SK-N-SH (cell line): ENCODE measurements at regions not wholly inside any gene's neighbourhood (a gene's known extent, or its start where the extent isn't known, plus 50 kb on each side); places are given as distances from the start of the nearest gene placed in this dataset.

Experiments
- CHD2 ChIP-seq: fragments of 150-350 bp; IDR thresholded peaks from 2 replicates; pipeline ENCODE4 v1.6.1; 2018; ENCODE audit warnings: low read length; ENCODE audit not compliant: partially characterized antibody
- FOXJ3 ChIP-seq: sonication (generic); formaldehyde crosslinking; IDR thresholded peaks from 2 replicates; pipeline ENCODE4 v1.5.1; 2020; ENCODE audit warnings: mild to moderate bottlenecking, missing genetic modification reagents
- JUND ChIP-seq: IDR thresholded peaks from 2 replicates; pipeline ENCODE4 v1.4.0; 2012
- MXI1 ChIP-seq: IDR thresholded peaks from 2 replicates; pipeline ENCODE4 v1.6.1; 2012; ENCODE audit warnings: mild to moderate bottlenecking, low read depth, low read length, improper control_type of control experiment
- POLR2AphosphoS5 ChIP-seq: IDR thresholded peaks from 2 replicates; pipeline ENCODE4 v1.6.1; 2012; ENCODE audit warnings: low read depth, low read length
- SIN3A ChIP-seq: IDR thresholded peaks from 2 replicates; pipeline ENCODE4 v1.6.1; 2012; ENCODE audit warnings: low read depth, mild to moderate bottlenecking, low read length, moderate library complexity, borderline replicate concordance
- SMC3 ChIP-seq: IDR thresholded peaks from 2 replicates; pipeline ENCODE4 v1.6.1; 2012; ENCODE audit warnings: low read depth, low read length, improper control_type of control experiment
- TAF1 ChIP-seq: IDR thresholded peaks from 2 replicates; pipeline ENCODE4 v1.6.1; 2012; ENCODE audit warnings: low read depth, mild to moderate bottlenecking, low read length, moderate library complexity, borderline replicate concordance
- TCF12 ChIP-seq: IDR thresholded peaks from 2 replicates; pipeline ENCODE4 v1.4.0; 2012
- TF ChIP-seq, protein P1 (sequence below): fragments of 200-600 bp; sonication (generic); IDR thresholded peaks from 2 replicates; pipeline ENCODE4 v1.6.1; 2017; ENCODE audit warnings: antibody characterized with exemption, mild to moderate bottlenecking, moderate library complexity

DNA sequence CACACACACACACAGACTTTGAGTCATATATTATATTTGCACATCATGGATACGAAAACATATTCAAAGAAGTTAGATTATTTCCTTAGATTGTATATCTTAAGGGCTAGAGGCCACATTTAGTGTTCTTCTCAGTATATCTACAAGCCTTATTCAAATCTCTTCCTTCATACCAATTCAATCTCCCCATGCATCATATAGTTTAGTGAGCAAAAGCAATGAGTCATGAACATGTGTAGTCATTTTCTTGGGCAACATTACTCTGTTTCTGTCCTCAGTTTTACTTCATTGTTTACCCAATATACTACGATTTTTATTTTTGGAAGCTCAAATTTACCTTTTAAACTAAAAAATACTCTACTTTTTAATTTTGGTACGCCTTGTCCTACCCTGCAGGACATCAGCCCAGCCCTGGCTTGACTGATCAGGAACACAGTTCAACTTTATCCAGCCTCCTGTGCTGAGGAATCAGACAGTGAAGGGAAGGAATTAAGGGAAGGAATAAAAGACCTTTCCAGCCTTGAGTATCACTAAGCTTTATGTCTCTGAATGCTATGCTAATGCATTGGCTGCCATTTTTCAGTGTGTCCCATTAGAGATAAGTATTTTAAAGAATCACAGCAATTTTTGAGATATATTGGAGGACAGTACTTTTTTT lies 101.7 kb upstream of the FST start:
- TF ChIP-seq, protein P1, sequence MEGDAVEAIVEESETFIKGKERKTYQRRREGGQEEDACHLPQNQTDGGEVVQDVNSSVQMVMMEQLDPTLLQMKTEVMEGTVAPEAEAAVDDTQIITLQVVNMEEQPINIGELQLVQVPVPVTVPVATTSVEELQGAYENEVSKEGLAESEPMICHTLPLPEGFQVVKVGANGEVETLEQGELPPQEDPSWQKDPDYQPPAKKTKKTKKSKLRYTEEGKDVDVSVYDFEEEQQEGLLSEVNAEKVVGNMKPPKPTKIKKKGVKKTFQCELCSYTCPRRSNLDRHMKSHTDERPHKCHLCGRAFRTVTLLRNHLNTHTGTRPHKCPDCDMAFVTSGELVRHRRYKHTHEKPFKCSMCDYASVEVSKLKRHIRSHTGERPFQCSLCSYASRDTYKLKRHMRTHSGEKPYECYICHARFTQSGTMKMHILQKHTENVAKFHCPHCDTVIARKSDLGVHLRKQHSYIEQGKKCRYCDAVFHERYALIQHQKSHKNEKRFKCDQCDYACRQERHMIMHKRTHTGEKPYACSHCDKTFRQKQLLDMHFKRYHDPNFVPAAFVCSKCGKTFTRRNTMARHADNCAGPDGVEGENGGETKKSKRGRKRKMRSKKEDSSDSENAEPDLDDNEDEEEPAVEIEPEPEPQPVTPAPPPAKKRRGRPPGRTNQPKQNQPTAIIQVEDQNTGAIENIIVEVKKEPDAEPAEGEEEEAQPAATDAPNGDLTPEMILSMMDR, result no peak
- TF ChIP-seq CHD2 (no peak), JUND (peak; percentile 93), FOXJ3 (CRISPR knock-in tag) (no peak), SIN3A (no peak), MXI1 (no peak), POLR2AphosphoS5 (peak; percentile 58; the same call in 1 of the 2 replicates), TAF1 (no peak), TCF12 (peak; percentile 84), SMC3 (no peak)
